ENCODE measurements at regions not wholly inside any gene's neighbourhood (a gene's known extent, or its start where the extent isn't known, plus 50 kb on each side); places are given as distances from the start of the nearest gene placed in this dataset.

DNA sequence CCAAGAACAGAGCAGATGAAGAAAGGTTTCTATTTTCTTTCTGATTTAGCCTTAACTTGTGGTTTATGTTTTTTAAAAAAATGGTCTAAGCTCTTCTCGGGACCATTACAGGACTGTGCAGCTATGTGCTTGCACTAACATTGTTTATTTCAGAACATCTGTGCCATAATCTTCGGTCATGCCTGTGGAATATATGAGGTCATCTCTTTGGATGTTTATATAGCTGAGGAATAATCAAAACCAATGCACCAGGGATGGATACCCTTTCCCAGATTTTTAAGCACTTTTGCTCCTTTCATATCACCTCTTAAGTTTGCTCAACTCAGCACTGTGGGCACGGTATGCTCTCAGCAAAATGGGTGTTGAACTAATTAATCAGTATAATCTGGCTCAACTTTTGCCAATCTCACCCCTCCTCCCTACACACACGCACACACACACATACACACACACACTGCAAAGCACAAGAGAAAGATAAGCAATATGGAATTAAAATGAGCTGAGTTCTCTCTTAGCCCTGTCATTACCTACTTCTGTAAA, 268.5 kb upstream of the TMC3 start:
- TF ChIP-seq, protein P1, sequence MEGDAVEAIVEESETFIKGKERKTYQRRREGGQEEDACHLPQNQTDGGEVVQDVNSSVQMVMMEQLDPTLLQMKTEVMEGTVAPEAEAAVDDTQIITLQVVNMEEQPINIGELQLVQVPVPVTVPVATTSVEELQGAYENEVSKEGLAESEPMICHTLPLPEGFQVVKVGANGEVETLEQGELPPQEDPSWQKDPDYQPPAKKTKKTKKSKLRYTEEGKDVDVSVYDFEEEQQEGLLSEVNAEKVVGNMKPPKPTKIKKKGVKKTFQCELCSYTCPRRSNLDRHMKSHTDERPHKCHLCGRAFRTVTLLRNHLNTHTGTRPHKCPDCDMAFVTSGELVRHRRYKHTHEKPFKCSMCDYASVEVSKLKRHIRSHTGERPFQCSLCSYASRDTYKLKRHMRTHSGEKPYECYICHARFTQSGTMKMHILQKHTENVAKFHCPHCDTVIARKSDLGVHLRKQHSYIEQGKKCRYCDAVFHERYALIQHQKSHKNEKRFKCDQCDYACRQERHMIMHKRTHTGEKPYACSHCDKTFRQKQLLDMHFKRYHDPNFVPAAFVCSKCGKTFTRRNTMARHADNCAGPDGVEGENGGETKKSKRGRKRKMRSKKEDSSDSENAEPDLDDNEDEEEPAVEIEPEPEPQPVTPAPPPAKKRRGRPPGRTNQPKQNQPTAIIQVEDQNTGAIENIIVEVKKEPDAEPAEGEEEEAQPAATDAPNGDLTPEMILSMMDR (IDR thresholded peaks at IDR 0.05): no peak
- TF ChIP-seq ESRRA (IDR thresholded peaks at IDR 0.05; ENCODE audit: borderline replicate concordance, low read length) (no peak), BHLHE40 (IDR thresholded peaks at IDR 0.05; ENCODE audit: low read depth, low read length) (no peak), POLR2A (IDR thresholded peaks at IDR 0.05; ENCODE audit: low read length) (no peak), EP300 (IDR thresholded peaks at IDR 0.05) (no peak), POLR2AphosphoS2 (conservative IDR thresholded peaks at IDR 0.05; ENCODE audit: low read length) (no peak)

Measured in A549 (cell line).